GM19468 (cell line): ENCODE measurements at regions not wholly inside any gene's neighbourhood (a gene's known extent, or its start where the extent isn't known, plus 50 kb on each side); places are given as distances from the start of the nearest gene placed in this dataset.
"Not testable (repeated sequence)": the region's sequence is repeated elsewhere in the genome, so short reads cannot be mapped to it uniquely, and the experiment has no call there.

Experiments
- ATAC-seq: cut with Tn5 transposase; IDR thresholded peaks from one replicate; pipeline ENCODE4 v1.9.1; 2021; ENCODE audit warnings: mild to moderate bottlenecking, moderate library complexity, moderate number of reproducible peaks; ENCODE audit not compliant: unreplicated experiment; ENCODE audit errors: extremely low read depth

DNA sequence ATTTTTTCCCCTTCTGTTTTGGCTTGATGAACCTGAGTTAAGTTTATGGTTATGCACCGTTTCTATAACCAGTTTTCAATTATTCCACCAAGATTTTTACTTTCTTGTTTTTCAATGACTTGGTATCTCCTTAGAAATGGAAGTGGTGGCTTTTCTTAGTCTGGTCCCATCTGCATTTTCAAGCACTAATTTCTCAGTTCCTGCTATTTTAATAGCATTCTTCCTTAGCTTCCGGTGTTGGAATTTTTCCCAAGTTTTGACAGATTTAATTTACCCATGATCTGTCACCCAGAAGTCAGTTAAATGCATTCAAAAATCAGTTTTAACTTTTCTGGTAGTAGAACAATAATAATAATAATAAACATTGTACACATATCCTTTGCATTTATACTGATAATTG lies 184.6 kb upstream of the OLFM3 start:
- ATAC-seq, result no peak

- ATAC-seq, result no peak
Observed at GRCh38 chr1:102178480-102178879, 181.8 kb upstream of the OLFM3 start.

GRCh38 chr1:102174259-102174863 lies 177.6 kb upstream of the OLFM3 start:
- ATAC-seq, result peak; percentile 65

DNA sequence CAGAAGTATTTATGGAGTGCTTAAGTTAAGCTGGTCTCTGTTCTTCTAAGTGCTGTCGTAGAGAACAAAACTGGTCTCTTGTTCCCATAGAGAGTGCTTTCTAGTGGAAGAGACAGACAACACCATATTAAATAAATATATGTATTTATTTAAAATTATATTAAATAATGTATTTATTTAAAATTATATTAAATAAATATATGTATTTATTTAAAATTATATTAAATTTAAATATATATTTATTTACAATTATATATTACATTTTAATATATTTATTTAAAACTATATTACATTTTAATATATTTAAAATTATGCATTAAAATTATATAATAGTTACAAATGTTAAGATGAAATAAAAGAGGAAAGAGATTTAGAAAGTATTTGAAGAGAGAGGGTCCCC lies 175.5 kb upstream of the OLFM3 start:
- ATAC-seq, result no peak

DNA sequence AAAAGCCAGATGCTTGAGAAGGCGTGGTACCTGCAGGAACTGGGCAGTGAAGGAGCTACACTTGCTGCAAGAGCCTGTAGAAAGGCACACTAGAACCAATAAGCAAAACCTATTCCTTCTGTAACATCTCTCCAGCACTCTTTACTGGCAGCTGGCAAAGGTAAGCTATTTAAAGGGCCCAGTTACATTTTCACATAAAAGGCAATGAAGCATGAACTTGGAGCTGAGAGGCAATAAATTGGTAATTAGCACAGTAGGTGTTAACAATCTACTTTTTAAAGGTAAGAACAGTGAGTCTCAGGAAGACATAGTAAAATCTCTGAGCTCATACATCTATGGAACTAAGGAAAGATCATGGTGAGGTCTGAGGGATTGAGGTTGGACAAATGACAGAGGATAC lies 167.1 kb upstream of the OLFM3 start:
- no peak for ATAC-seq

DNA sequence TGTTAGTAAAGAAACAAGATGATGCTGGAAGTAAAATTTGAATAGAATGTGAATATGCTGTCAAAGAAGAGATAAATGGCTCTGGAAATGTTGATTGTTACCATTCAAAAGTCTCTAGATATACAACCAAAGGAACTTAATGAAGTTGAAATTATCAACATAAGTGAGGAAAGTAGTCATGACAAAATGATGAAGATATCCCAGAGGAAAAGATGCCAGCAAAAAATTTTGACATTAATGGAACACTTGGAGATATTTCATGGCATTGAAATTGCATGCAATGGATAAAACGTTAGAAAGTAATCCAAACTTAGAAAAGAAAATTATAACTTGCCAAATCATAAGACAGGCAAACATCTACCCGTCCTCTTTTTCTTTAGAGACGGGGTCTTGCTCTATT lies 154.5 kb upstream of the OLFM3 start:
- no peak for ATAC-seq

GRCh38 chr1:102120910-102121309 lies 124.2 kb upstream of the OLFM3 start:
- no peak for ATAC-seq

DNA sequence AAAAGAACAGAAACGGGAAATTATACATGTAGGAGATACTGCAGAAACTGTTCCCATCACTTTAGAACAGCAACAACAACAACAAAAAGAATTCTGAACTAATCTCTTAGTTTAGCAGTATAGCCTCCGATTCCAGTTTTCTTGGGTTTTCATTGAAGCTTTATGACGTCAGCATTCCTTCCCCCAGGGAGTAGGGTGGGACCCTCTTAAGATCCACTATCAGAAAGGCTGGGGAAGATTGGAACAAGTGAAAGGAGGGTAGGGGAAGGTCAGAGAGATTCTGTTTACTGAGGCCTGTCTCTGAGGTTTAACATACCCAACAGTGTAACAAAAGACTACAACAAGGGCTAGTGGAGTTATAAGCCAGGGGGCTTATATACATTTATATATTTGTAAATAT lies 121.4 kb upstream of the OLFM3 start:
- ATAC-seq, result no peak

DNA sequence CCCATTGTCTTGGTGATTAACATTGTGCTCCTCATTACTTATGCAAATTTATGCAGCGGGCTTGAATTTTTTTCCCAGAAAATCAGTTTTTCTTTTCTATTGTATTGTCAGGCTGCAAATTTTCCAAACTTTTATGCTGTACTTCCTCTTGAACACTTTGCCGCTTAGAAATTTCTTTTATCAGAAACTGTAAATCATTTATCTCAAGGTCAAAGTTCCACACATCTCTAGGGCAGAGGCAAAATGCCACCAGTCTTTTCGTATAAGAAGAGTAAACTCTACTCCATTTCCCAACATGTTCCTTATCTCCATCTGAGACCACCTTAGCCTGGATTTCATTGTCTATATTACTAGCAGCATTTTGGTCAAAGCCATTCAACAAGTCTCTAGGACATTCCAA lies 113.9 kb upstream of the OLFM3 start:
- no peak for ATAC-seq

DNA sequence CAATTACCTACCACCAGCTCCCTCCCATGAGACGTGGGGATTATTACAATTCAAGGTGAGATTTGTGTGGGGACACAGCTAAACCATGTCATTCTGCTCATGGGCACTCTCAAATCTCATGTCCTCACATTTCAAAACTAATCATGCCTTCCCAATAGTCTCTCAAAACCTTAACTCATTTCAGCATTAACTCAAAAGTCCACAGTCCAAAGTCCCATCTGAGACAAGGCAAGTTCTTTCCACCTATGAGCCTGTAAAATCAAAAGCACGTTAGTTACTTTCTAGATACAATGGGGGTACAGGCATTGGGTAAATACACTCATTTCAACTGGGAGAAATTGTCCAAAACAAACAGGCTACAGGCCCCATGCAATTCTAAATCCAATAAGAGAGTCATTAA lies 112.8 kb upstream of the OLFM3 start:
- not testable (repeated sequence) for ATAC-seq

- no peak for ATAC-seq
Observed at GRCh38 chr1:102107441-102107840, 110.7 kb upstream of the OLFM3 start.

GRCh38 chr1:102105931-102106550 lies 109.3 kb upstream of the OLFM3 start:
- no peak for ATAC-seq

- ATAC-seq, result no peak
Observed at GRCh38 chr1:102103646-102104045, 106.9 kb upstream of the OLFM3 start.

GRCh38 chr1:102102276-102102780 lies 105.6 kb upstream of the OLFM3 start:
- ATAC-seq, result no peak

- ATAC-seq, result no peak
Observed at GRCh38 chr1:102100666-102101065, 103.9 kb upstream of the OLFM3 start.

GRCh38 chr1:102099916-102100315 lies 103.2 kb upstream of the OLFM3 start:
- ATAC-seq, result no peak

- ATAC-seq, result no peak
Observed at GRCh38 chr1:102098536-102098935, 101.8 kb upstream of the OLFM3 start.

- no peak for ATAC-seq
Observed at GRCh38 chr1:102098081-102098480, 101.4 kb upstream of the OLFM3 start.

DNA sequence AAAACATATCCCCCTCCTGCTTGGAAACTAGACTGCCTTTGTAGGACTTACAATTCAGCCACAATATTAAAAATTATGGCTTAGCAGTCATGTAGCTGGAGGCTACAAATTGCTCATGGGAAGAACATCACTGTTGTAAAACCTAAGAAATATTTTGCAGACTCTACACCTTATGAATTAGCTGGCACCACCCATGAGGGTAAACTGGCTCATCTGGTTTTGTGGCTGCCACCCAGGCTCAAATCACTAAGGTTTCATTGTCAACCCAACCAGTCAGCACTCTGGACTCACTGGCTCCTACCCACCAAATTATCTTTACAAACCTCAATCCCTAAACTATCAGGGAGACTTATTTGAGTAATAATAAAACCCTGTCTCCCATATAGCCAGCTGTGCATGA lies 100.7 kb upstream of the OLFM3 start:
- no peak for ATAC-seq

DNA sequence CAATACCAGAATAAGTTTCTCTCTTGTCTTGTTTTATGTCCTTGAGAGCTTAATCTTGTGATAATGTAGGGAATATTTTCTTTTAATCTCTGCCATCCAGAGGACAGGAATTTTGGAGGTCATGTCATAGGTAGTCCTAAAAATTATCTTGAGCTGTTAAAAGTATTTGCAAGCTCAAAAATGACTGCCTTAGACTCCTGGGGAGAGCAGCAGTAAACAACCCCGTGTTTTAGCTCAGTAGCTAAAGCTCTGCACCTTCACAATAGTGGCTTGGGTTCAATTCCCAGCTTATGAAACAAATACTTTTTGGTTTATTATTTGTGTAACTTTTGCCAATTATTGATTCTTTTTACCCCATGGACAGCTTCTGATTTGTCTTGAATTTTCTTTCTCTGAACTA lies 99.4 kb upstream of the OLFM3 start:
- no peak for ATAC-seq

DNA sequence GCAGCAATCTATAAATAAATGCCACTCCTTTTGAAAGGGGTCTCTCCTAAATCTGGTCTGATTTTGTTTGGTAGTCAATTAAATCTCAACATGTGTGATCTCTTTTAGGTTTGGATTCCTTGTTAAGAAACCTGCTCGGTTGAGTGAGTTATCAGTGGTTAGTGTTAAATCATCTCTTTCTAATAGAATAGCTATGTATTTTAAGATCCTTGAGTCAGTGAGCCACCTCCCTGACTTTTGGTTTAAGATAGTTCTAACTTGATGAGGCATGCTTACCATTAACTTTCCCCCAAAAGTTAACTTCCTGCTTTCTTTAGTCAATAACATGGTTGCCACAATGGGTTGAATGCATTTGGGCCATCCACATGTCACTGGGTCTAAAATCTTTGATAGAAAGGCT lies 93.1 kb upstream of the OLFM3 start:
- ATAC-seq, result no peak

- no peak for ATAC-seq
Observed at GRCh38 chr1:102085896-102086295, 89.2 kb upstream of the OLFM3 start.
